Right ventricle myocardium inferior (tissue), 1 donor: ENCODE measurements at regions not wholly inside any gene's neighbourhood (a gene's known extent, or its start where the extent isn't known, plus 50 kb on each side); places are given as distances from the start of the nearest gene placed in this dataset.

Experiments used
- ATAC-seq: fragments of 200-7000 bp; cut with Tn5 transposase; one replicate; pipeline ENCODE4 v1.9.1; 2020; ENCODE audit warnings: mild to moderate bottlenecking, moderate library complexity
- DNase-seq: peaks from one replicate; pipeline ENCODE4 v3.0.0; 2021; ENCODE audit errors: missing footprints
- intact Hi-C: fragments of 100-400 bp; cut with DNase I; formaldehyde crosslinking; loops from one replicate; pipeline ENCODE4 v1.11.0; 2022
- donor health status: DM: no; HTN: yes; CAD: no; lungs with severe emphysema.

DNA sequence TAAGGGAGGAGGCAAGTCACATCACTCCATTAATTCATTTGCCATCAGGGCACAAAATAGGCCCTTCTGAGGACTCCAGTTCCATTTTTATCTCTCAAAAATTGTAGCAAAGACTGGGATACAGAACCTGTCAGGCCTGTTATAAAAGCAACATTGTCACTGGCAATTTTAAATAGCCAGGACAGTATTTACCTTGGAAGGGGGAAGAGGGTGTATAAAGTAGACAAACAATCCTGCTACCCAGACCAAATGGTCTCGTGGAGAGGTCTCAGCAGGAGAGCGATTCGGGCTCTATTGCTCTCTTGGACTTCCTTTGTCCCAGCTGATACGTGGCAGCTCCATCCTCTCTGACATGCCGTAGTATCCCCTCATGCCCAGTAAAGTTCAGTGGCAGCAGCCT lies 740.3 kb upstream of the HS6ST1 start:
- DNase-seq (no peak), ATAC-seq (no peak)
- intact Hi-C loops = no loop called here

DNA sequence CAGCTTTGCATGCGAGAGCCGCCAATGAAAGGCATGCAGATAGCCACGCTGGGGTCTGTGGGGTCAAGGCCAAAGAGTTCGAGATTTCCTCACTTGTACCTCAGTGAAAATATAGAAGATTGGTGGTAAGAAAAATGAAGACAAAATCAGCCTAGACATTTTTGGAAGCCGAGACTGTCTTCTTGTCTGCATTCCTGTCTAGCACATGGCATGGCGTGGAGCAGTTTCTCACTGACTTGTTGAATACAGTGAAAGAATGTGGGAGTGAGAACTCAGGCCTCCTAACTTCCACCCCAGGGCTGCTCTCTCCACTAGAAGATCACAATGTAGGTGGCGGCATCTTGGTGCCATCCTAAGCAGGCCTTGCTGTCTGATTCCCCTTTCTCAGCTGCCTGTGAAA lies 740.8 kb upstream of the HS6ST1 start:
- intact Hi-C loops = no loop called here
- DNase-seq (no peak), ATAC-seq (no peak)

DNA sequence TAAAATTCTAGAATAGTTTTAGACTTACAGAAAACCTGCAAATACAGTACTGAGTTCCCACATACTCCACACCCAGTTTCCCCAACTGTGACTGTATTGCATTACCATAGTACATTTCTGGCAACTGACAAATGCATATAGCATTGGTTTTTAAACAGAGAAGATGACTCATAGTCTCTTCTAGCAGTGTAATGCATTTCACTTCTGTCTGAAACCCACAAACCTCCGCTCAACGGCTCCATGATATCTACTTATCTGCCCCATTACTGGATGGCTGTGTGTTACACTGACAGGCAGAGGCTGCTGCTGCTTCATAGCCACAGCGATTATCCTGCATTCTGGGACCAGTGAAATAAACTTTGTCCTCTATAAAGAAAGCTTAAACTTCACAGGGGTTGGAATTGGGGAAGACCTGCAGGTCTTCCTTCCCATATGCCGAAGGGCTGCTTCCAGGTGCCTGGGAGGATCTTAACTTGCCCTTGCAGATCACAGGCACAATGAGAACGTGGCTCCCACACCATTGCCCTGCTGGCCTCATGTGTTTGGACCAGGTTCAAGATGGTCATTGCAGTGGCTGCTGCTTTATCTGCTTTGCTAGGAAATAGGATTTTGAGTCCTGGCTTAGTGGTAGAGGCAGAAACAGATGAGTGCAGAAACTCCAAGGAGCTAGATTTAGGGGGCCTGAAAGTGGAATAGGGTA lies 742.6 kb upstream of the HS6ST1 start:
- DNase-seq = no peak
- intact Hi-C loops = loop anchor here (2.0 kb wide), 1 partner anchor 72 kb away; no protein-coding TSS in a partner anchor
- ATAC-seq = no peak

DNA sequence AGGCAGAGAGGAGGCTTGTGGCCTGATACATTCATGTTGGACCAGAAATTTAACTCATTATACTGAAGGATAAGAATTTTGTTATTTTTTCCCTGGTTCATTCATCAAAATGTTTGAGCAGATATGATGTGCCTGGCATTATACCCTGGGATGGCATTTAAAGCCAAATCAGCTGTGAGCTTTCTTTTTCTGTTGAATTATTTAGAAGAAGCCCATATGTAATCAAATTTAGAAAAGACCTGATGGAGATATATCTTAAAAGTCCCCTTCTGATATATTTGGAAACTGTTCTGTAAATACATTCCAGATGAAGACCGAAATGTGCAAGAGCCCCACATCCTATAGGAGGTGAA lies 743.1 kb upstream of the HS6ST1 start:
- DNase-seq (no peak), ATAC-seq (no peak)
- intact Hi-C loops = loop anchor here (2.0 kb wide), 1 partner anchor 71 kb away; no protein-coding TSS in a partner anchor

DNA sequence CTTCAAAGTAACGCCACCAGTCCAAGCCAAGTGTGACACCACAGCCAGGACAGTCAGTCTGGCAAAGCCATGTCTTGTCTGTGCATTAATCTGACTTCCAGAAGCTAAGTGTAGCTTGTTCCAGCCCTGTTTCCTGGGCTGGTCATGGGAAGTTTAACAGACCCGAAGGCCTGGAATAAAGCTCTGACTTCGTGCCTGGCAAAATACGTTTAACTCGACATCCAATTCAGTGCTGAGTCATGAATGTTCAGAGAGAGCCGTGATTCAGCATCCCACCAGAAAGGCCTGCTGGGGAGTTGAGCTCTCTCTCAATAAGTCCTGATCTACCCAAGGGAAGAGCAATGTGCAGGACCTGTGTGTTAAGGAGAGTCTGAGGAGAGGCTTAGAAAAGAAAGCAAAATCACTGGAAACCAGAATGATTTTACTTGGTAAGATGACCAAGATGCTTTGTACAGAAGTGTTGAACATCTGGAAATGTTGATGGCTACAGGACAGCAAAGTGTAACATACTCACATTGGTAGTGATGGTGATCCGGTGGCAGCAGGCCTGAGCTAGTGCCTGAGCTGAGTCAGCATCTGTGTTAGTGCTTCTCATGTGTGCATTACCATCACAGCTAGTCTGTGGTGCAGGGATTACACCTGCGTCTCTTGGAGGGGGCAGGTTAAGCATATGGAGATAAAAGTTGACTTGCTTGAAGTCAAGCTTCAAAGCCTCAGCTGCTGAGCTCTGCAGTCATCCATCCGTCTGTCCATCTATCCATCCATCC lies 743.7 kb upstream of the HS6ST1 start:
- ATAC-seq = no peak
- DNase-seq = no peak
- intact Hi-C loops = no loop called here

DNA sequence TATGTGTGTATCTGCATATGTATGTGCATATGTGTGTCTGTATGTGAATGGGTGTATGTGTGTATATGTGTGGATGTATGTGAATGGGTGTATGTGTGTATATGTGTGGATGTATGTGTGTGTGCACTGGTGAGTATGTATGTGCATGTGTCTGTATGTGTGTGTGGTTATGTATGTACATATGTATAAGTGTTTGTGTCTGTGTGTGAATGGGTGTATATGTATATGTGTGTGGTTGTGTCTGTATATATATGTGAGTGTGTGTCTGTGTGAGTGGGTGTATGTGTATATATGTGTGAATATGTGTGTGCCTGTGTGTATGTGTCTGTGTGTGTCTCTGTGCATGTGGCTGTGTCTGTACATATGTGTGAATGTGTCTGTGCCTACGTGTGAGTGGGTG lies 748.4 kb upstream of the HS6ST1 start:
- intact Hi-C loops = no loop called here
- no peak for ATAC-seq
- DNase-seq = no peak

DNA sequence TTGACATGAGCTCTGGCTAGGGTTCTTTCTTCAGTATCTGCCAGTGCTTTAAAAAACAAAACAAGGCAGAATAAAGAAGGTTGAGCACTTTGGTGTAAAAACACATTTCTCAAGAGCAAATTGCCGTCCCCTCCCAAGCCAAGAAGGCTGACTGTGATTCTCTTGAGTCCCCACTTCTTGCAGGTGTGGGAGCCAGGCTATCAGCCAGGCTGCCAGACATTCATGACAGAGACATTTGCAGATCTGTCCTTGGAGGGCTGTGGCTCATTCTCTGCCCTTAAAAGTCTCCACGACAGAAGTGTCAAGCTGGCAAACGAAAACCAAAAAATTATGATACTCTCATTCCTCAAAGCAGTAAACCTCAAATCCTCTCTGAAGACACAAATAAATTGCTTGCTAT lies 749.3 kb upstream of the HS6ST1 start:
- no peak for DNase-seq
- ATAC-seq = no peak
- intact Hi-C loops = no loop called here

DNA sequence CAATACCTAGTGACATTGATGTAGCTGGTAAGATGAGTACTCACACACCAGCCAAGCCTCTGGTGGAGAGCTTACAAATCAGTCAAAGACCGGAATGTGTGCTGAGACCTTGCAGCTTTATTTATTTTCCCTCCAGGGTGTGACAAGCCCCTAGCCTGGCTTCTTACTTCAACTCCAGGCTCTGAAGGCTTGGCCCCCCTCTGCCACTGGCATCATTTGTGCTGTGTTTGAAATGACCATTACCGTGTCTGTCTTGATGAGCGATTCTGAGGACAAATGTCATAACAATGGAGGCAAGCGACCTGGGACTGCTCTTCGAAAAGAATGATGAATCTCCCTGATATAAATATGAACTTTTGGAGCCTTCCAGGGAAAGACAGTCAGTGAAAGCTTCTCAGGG lies 749.9 kb upstream of the HS6ST1 start:
- no peak for ATAC-seq
- intact Hi-C loops = no loop called here

DNA sequence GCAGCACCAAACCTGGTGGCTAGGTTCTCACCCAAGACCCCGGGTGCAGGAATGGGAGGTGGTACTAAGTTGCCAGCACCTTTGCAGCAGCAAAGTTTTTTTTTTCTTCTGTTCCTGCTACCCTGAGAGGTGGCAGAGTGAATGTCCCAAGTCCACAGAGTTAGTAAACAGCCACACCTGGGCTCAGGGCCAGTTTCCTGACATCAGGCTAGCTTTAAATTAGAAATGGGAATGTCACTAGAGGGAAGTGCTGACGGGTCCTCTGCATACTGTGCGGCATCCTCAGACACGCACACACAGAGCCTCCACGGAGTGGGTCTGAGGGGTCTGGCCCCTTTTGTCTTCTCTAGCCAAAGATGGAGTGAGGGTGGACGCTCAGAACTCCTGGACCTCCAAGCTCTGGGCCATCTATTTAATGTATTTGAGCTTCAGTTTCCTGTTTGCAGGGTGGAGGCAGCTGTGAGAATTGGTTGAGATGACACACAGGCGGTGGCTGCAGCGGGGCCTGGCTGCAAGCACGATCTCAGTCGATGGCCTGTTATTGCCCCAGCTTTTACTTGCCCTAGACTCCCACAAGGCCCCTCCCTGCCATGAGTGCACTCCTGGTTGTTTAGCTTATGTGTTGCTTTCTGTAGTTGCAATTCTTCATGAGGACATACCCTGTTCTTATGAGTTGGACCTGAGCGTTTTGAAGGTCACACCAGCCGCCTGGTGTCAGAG lies 751.4 kb upstream of the HS6ST1 start:
- ATAC-seq (peak; percentile 74), DNase-seq (no peak)
- intact Hi-C loops = no loop called here

More for the DNA sequence above, 749.9 kb upstream of the HS6ST1 start:
- no peak for DNase-seq

DNA sequence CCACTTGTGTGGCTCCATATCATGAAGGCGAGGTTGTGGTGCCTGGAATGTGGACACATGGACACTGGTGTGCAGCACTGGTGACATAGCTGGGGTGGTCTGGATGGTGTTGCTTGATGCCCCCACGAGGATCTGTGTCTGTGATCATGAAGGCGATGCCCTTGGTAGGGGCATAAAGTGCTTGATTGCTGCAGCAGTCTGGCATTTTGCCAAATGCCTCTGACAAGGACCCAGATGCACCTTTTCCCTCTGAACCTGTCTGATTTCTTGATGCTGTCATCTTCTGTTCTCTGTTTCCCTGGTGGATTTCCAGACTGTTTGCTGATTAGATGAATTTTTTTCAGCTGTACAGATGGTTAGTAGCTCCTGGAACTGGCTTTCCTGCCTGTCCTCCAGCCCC lies 752.0 kb upstream of the HS6ST1 start:
- no peak for DNase-seq
- no peak for ATAC-seq
- intact Hi-C loops = no loop called here

DNA sequence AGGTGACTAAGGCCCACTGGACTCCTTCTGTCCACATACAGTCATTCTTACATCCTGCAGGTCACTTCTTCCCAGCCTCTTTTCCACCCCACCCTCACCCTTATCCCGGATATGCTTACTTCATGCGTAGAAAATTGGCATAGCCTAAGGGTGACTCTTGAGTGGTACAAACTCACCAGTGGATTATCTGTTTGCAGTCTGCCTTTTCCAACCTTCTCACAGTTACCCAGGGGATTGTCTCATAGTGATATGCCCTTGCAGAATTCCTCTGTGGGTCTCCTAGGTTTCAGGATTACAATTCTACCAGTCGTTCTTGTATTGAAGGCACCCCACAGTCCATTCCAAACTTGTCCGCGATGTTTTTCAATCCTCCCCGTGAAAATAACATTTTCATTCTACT lies 752.9 kb upstream of the HS6ST1 start:
- ATAC-seq (no peak), DNase-seq (no peak)
- intact Hi-C loops = no loop called here

DNA sequence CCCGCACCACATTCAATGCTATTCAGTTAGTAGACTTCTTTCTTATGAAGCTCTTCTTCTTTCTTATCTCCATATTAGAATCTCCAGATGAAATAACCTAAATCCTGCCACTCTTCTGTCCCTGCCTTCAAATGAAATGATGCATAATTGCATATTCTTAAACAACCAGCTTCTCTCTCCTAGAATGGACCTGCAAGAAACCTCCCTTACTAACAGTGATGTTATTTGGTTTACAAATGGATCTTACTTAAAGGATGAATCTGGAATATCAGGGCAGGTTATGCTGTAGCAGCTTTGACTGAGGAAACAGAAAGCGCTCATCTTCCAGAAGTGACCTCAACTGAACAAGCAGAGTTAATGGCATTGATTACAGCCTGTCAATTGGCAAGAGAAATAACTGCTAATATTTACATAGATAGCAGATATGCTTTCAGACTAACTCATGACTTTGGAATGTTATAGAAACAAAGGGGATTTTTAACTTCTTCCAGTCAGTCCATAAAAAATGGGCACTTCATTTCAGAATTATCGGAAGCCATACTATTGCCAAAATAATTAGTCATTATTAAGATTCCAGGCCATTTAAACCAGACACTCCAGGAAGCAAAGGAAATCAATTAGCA lies 755.7 kb upstream of the HS6ST1 start:
- no peak for ATAC-seq

DNA sequence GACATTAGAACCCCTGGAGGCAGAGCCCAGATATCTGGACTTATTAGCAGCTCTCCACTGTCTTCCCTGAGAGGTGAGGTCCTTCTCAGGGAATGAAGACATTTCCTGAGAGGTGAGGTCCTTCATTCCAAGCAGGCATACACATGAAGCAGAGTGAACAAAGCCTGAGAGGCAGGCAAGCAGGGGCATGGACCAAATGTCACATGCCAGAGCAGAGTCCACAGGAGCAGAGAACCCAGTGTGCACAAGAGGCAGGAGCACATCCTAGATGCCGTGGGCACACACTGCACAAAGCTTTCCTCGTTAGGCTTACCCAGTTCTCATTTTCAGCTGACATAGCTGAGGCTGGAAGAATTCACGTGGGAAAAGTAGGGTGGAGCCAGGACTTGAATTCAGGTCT lies 759.9 kb upstream of the HS6ST1 start:
- ATAC-seq = no peak
- no peak for DNase-seq
- intact Hi-C loops = no loop called here

More for the DNA sequence above, 755.7 kb upstream of the HS6ST1 start:
- intact Hi-C loops = no loop called here
- DNase-seq = no peak

DNA sequence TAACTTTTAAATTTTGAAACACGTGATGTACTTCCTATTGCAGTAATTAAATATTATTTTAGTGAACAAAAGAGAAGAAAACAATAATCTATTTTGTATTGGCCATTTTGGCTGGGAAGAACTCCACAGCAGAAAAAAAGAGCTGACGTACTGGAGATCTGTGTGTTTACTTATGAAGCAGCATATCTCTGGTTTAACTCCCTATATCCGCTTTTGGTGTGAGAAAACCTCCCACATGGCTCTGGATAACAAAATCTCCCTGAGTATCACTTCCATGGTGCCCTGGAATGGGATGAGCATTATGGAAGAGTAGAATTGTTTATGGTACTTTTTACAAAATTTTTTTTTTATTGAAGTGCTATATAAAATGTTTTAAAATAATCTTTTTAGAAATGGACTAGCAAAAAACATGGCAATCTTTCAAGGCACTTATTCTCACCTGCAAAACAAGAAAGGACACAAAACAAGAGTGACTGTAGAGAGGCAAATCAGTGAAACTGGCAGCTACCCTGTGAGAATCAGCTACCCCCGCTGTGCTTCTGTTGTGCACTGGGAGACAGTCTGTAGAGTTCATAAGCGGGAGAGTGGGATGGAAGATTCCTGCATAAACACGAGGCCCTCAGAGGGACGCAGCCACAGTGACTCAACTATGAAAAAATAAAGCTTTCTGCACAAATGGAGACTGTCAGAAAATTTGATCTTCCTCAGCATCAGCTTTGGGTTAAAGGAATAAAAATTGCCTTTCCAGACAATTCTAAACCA lies 762.2 kb upstream of the HS6ST1 start:
- intact Hi-C loops = no loop called here
- ATAC-seq (no peak), DNase-seq (no peak)

DNA sequence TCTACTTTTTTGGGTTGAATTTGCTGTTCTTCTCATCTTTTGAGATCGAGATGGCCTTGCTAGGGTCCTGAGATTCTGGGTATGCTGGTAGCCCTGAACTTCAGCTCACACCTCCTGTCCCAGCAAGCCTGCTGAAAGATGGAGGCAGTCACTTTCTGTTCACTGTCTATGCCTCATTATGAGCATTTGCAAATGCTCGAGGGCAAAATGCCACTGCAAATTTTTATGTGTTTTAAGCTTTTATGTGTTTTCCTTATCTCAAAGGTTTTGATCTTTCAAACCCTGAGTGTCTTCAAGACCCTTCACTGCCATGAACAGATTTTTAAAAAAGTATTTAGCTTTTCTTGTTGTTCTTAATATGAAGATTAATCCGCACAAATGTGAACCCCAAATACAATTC lies 766.7 kb upstream of the HS6ST1 start:
- intact Hi-C loops = no loop called here

DNA sequence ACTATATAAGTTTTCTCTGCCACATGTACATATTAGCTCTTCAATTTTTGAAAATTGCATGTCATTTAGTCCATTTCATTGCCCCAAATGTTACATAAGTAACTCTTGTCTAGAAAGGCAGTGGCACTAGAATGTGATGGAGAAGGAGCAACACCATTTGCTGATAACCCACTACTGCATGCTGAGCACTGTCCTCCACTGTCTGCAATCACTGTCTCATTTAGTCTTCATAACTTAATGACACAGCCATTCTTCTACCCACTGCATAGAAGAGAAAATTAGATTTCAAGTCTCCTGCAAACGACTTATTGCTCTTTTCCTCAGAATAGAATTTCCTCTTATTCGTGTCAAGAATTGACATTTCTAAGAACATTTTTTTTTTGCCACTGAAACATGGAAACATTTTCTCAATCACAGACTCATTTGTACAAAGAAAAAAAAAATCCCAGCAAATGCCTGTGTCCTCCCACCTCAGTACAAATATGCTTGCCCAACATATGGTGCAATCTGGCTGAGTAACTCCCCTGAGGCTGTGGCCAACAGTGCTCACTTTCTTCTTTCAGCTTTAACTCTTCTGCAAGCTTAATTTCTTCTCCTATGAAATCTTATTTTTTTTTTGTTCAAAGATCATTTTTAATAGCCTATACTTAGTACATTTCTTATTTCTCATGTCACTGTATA lies 768.6 kb upstream of the HS6ST1 start:
- DNase-seq (no peak), ATAC-seq (peak; percentile 89)
- intact Hi-C loops = no loop called here

More for the DNA sequence above, 766.7 kb upstream of the HS6ST1 start:
- ATAC-seq (no peak), DNase-seq (no peak)

DNA sequence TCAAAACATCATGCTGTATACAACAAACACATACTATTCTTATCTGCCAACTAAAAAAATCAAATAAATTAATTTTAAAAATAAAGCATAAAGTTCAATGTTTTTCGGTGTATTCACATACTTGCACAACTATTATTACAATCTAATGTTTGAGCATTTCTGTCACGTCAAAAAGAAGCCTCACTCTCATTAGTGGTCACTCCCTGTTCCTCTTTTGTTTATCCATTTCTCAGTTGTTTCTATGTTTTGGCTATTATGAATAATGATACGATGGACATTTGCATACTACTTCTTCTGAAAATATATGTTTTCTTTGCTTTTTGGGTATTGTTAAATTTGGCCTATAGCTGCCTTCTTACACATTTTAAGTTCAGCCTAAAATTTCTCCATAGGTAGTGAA lies 773.0 kb upstream of the HS6ST1 start:
- ATAC-seq = no peak
- DNase-seq = no peak
- intact Hi-C loops = no loop called here

DNA sequence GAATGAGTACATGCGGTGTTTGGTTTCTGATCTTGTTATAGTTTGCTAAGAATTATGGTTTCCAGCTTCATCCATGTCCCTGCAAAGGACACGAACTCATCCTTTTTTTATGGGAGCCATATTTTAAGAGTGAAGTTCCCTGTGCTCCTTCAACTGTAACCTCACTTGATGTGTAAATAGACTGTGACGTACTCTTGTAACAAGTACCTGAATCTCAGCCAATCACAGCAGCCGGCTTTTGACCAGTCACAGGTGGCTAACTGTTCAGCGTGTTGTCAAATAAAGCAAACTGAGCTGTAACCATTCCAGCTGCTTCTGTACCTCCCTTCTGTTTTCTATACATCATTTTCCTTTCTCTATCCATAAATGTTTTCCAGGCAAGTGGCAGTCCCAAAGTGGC lies 774.3 kb upstream of the HS6ST1 start:
- ATAC-seq (no peak), DNase-seq (no peak)
- intact Hi-C loops = no loop called here
